RWPE2 (cell line): ENCODE measurements at regions not wholly inside any gene's neighbourhood (a gene's known extent, or its start where the extent isn't known, plus 50 kb on each side); places are given as distances from the start of the nearest gene placed in this dataset.
A peak's percentile ranks its signal among the peaks of the same experiment; 100 is the strongest.

Experiments used
- ATAC-seq: fragments of 200-7000 bp; cut with Tn5 transposase; 3 replicates; pipeline ENCODE4 v1.9.1; 2021; ENCODE audit warnings: low read depth
- DNase-seq: peaks from one replicate; pipeline ENCODE4 v3.0.0-alpha.2; 2020; ENCODE audit warnings: low spot score
- H3K27ac ChIP-seq: fragments of 450-650 bp; 2 replicates; pipeline ENCODE4 v1.5.1; 2017; ENCODE audit warnings: mild to moderate bottlenecking; ENCODE audit not compliant: poor library complexity, severe bottlenecking
- H3K27me3 ChIP-seq: fragments of 250-450 bp; sonication (Bioruptor Pico); 2 replicates; pipeline ENCODE4 v1.5.1; 2021; ENCODE audit warnings: mild to moderate bottlenecking, moderate library complexity; ENCODE audit not compliant: insufficient read depth, poor library complexity, severe bottlenecking
- H3K36me3 ChIP-seq: fragments of 250-450 bp; sonication (Bioruptor Pico); 2 replicates; pipeline ENCODE4 v1.5.1; 2020; ENCODE audit warnings: low read depth, mild to moderate bottlenecking, moderate library complexity
- H3K4me1 ChIP-seq: fragments of 250-450 bp; sonication (Bioruptor Pico); 2 replicates; pipeline ENCODE4 v1.5.1; 2021; ENCODE audit warnings: mild to moderate bottlenecking, moderate library complexity; ENCODE audit not compliant: insufficient read depth, poor library complexity, severe bottlenecking
- H3K4me3 ChIP-seq: fragments of 250-450 bp; sonication (Bioruptor Pico); 2 replicates; pipeline ENCODE4 v1.5.1; 2021; ENCODE audit warnings: mild to moderate bottlenecking, moderate library complexity; ENCODE audit not compliant: severe bottlenecking
- H3K9me3 ChIP-seq: fragments of 250-450 bp; sonication (Bioruptor Pico); 2 replicates; pipeline ENCODE4 v1.5.1; 2021; ENCODE audit warnings: mild to moderate bottlenecking, moderate library complexity; ENCODE audit not compliant: severe bottlenecking
- CTCF ChIP-seq: fragments of 450-650 bp; IDR thresholded peaks from one replicate; pipeline ENCODE4 v1.5.1; 2017; ENCODE audit warnings: mild to moderate bottlenecking, moderate library complexity; ENCODE audit not compliant: poor library complexity, severe bottlenecking

DNA sequence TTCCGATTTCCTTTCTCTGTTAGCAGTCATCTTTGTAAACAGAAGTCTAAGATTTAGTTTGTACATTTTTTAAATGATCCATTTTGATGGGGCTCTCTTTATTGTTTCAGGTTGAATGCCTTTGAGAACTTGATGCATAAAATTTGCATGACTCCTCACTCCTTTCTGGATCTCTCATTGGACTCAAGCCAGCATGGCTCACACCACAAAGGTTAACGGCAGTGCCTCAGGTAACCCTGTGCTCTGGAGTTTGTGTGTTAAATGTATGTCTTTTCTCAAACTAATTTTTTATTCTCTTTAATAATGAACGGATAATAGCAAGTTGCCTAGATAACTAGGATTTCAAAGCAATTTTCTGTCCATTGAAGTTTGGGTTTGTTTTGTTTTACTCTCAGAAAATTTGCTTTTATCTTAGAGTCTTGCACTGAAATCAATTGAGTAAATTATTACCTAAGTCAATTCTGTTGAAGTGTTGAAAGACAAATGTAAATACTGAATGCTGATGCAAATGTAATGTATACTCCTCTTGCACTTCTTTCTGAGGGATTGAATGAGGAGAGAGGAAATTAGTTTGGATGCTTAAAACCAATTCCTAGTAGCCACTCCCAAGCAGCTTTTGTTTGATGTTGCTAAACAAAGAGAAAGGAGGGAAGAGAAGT lies 164.6 kb upstream of the DMRT1 start:
- H3K36me3 ChIP-seq: no peaks in the 10 kb centered on the region
- H3K4me3 ChIP-seq: peak overlapping the region; percentile 13
- peak; percentile 72 for ATAC-seq
- H3K27ac ChIP-seq: peak overlapping the region; percentile 84
- no peak for TF ChIP-seq CTCF
- no peaks in the 10 kb centered on the region for H3K27me3 ChIP-seq
- H3K9me3 ChIP-seq: no peaks in the 10 kb centered on the region
- H3K4me1 ChIP-seq: peaks cover 54% of the 10 kb centered on the region
- no peak for DNase-seq

GRCh38 chr9:677461-678097 lies 163.9 kb upstream of the DMRT1 start:
- H3K4me1 ChIP-seq: peaks cover 54% of the 10 kb centered on the region
- no peaks in the 10 kb centered on the region for H3K9me3 ChIP-seq
- H3K4me3 ChIP-seq: peak overlapping the region; percentile 13
- no peak for TF ChIP-seq CTCF
- H3K36me3 ChIP-seq: no peaks in the 10 kb centered on the region
- DNase-seq (no peak), ATAC-seq (peak; percentile 5; the same call in 2 of the 3 replicates)
- H3K27me3 ChIP-seq: no peaks in the 10 kb centered on the region
- H3K27ac ChIP-seq: peak overlapping the region; percentile 84

GRCh38 chr9:678897-679296 lies 162.6 kb upstream of the DMRT1 start:
- no peak for ATAC-seq
- Histone ChIP-seq H3K36me3 (no peaks in the 10 kb centered on the region), H3K4me1 (peaks cover 56% of the 10 kb centered on the region), H3K4me3 (no peak overlapping the region), H3K9me3 (no peaks in the 10 kb centered on the region), H3K27ac (peak overlapping the region; percentile 84), H3K27me3 (no peaks in the 10 kb centered on the region)
- DNase-seq: no peak
- TF ChIP-seq CTCF: no peak

DNA sequence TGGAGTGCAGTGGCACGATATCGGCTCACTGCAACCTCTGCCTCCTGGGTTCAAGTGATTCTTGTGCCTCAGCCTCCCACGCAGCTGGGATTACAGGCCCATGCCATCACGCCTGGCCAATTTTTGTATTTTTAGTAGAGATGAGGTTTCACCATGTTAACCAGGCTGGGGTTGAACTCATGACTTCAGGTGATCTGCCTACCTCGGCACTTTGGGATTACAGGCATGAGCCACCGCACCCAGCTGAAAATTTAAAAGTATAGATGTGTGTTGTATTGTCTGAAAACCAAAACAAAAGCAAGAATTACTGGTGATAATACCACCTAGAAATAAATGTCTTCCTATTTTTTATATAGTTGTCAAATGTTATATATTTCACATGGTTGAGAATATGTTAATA lies 162.0 kb upstream of the DMRT1 start:
- H3K27ac ChIP-seq: peak overlapping the region; percentile 84
- H3K4me3 ChIP-seq: no peak overlapping the region
- TF ChIP-seq CTCF: no peak
- no peaks in the 10 kb centered on the region for H3K27me3 ChIP-seq
- DNase-seq (no peak), ATAC-seq (no peak)
- H3K36me3 ChIP-seq: no peaks in the 10 kb centered on the region
- no peaks in the 10 kb centered on the region for H3K9me3 ChIP-seq
- peaks cover 51% of the 10 kb centered on the region for H3K4me1 ChIP-seq

DNA sequence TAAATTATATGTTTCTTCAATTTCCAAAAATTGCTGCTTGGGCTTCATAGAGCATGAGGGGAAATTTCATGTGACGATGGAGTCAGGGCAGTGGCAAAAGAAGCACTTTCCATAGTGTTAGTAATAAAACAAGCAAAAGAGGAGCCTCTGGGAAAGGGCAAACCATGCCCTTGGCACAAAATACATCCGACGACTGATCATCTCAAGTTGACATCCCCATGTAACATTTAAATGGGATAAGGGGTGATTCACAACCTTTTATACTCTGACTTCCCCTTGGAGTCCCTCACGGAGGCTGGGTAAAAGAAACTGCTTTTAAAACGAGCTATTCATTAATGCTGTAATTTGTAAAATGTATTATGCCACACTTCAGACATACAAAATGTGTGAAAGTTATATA lies 161.4 kb upstream of the DMRT1 start:
- ATAC-seq (no peak), DNase-seq (no peak)
- Histone ChIP-seq H3K9me3 (no peaks in the 10 kb centered on the region), H3K27ac (no peak overlapping the region), H3K4me1 (peaks cover 44% of the 10 kb centered on the region), H3K4me3 (no peak overlapping the region), H3K36me3 (no peaks in the 10 kb centered on the region), H3K27me3 (no peaks in the 10 kb centered on the region)
- TF ChIP-seq CTCF: no peak
